ENCODE measurements at regions not wholly inside any gene's neighbourhood (a gene's known extent, or its start where the extent isn't known, plus 50 kb on each side); places are given as distances from the start of the nearest gene placed in this dataset.

GRCh38 chr2:34892256-34892655 lies 1293.2 kb upstream of the FAM98A start:
- H4K20me1 ChIP-seq (ENCODE audit: control insufficient read depth, insufficient read depth), result no peaks in the 10 kb centered on the region
- ChIA-PET SMC1A (ENCODE audit: uncharacterized antibody, unreplicated experiment) (interaction anchor here (0.6 to 1.4 kb wide), 2 partner anchors 15 to 348 kb away, joined by 3 read pairs; no protein-coding TSS in a partner anchor), POLR2A (no interaction called here), RAD21 (ENCODE audit: unreplicated experiment) (no interaction called here), CTCF (no interaction called here)
- no peaks in the 10 kb centered on the region for H3K36me3 ChIP-seq (ENCODE audit: control insufficient read depth in 2 of 2, insufficient read depth in 2 of 2, low read length in 1 of 2)
- FAIRE-seq, result no peak
- no peak for DNase-seq (ENCODE audit: low read depth, low spot score)
- H3K9ac ChIP-seq (ENCODE audit: control insufficient read depth, insufficient read depth, low read length), result no peak overlapping the region
- no peak overlapping the region for H3K27ac ChIP-seq (ENCODE audit: control insufficient read depth, insufficient read depth)
- no peaks in the 10 kb centered on the region for H3K9me3 ChIP-seq (replicated peaks; ENCODE audit: control insufficient read depth, insufficient read depth, low read length)
- intact Hi-C loops (cut with micrococcal nuclease; ENCODE audit: unreplicated experiment), result no loop called here
- no peak for TF ChIP-seq TBL1XR1 (IDR thresholded peaks at IDR 0.05; ENCODE audit: low read depth, low read length)
- no peak for TF ChIP-seq SIX5 (IDR thresholded peaks at IDR 0.05; ENCODE audit: low read depth, low read length, severe bottlenecking)
- TF ChIP-seq KLF5 (IDR thresholded peaks at IDR 0.05; ENCODE audit: partially characterized antibody), result no peak
- TF ChIP-seq SMAD1 (IDR thresholded peaks at IDR 0.05; ENCODE audit: low read depth, partially characterized antibody), result no peak
- TF ChIP-seq HDAC6 (IDR thresholded peaks at IDR 0.05; ENCODE audit: unreplicated experiment), result no peak
- no peak for TF ChIP-seq RFX5 (IDR thresholded peaks at IDR 0.05; ENCODE audit: low read depth, low read length)
- no peak for TF ChIP-seq PRDM15 (CRISPR knock-in tag; IDR thresholded peaks at IDR 0.05)
- no peak for TF ChIP-seq NFIC (IDR thresholded peaks at IDR 0.05; ENCODE audit: low read depth, low read length)
- TF ChIP-seq CHD2 (IDR thresholded peaks at IDR 0.05; ENCODE audit: borderline replicate concordance, low read depth, low read length), result no peak
- no peak for TF ChIP-seq YBX1 (IDR thresholded peaks at IDR 0.05)
- no peak for TF ChIP-seq ZBTB4 (CRISPR knock-in tag; IDR thresholded peaks at IDR 0.05)
- TF ChIP-seq RELB (IDR thresholded peaks at IDR 0.05; ENCODE audit: low read depth), result no peak
- TF ChIP-seq CREM (IDR thresholded peaks at IDR 0.05; ENCODE audit: low read depth), result no peak
- no peak for TF ChIP-seq SPI1 (IDR thresholded peaks at IDR 0.05; ENCODE audit: borderline replicate concordance, insufficient read depth, low read depth, low read length)
- TF ChIP-seq ZNF24 (IDR thresholded peaks at IDR 0.05), result no peak
- no peak for TF ChIP-seq YY1 (IDR thresholded peaks at IDR 0.05; ENCODE audit: low read depth, low read length)
- TF ChIP-seq POLR2AphosphoS2 (IDR thresholded peaks at IDR 0.05; ENCODE audit: low read depth, low read length), result no peak
- TF ChIP-seq ZZZ3 (IDR thresholded peaks at IDR 0.05; ENCODE audit: control insufficient read depth, insufficient read length, low read depth), result no peak
- TF ChIP-seq SIN3A (IDR thresholded peaks at IDR 0.05; ENCODE audit: low read depth, low read length), result no peak
- H3K4me3 ChIP-seq, result no peak overlapping the region
- no peaks in the 10 kb centered on the region for H3K27me3 ChIP-seq (replicated peaks in 1 of 2; ENCODE audit: control insufficient read depth in 2 of 2, insufficient read depth in 2 of 2, low read length in 1 of 2)
- no peak overlapping the region for H3K4me2 ChIP-seq (ENCODE audit: control insufficient read depth, insufficient read depth)
- H3K79me2 ChIP-seq (ENCODE audit: control insufficient read depth, insufficient read depth, low read length), result no peaks in the 10 kb centered on the region
- H3K4me1 ChIP-seq (ENCODE audit: control insufficient read depth, insufficient read depth, low read length), result no peaks in the 10 kb centered on the region
- 10% methylated on average over 5 of the region's 5 CpGs for WGBS (ENCODE audit: insufficient coverage, insufficient replicate concordance, low lambda C conversion rate, missing lambda C conversion rate)
- BruUV-seq (replicated peaks), result no TSS peak
- no peak for ATAC-seq
- in situ Hi-C loops (cut with MboI), result no loop called here
- no peak overlapping the region for H2AFZ ChIP-seq (ENCODE audit: control insufficient read depth, low read depth, low read length)

All from GM12878 (cell line).